Lower leg skin (tissue), 4 donors: ENCODE measurements at regions not wholly inside any gene's neighbourhood (a gene's known extent, or its start where the extent isn't known, plus 50 kb on each side); places are given as distances from the start of the nearest gene placed in this dataset.

Experiments
- DNase-seq, 2 donors: peaks; one replicate each; pipeline ENCODE4 v3.0.0-alpha.2; 2019; ENCODE audit warnings: low spot score in 2 of 2
- H3K4me3 ChIP-seq: fragments of 200-600 bp; sonication (generic); 2 replicates; pipeline ENCODE4 v1.5.1; 2017; ENCODE audit warnings: mild to moderate bottlenecking, low read depth; ENCODE audit not compliant: poor library complexity, severe bottlenecking
- CTCF ChIP-seq, 3 donors: fragments of 450-650 bp; IDR thresholded peaks; one replicate each; pipeline ENCODE4 v1.5.1; 2016; ENCODE audit warnings: antibody characterized with exemption in 3 of 3, mild to moderate bottlenecking in 3 of 3, moderate library complexity in 2 of 3
- POLR2A ChIP-seq, 2 donors: fragments of 450-650 bp; IDR thresholded peaks; one replicate each; pipeline ENCODE4 v1.6.1; 2016 to 2017; ENCODE audit warnings: antibody characterized with exemption in 2 of 2, mild to moderate bottlenecking in 1 of 2, moderate library complexity in 1 of 2
- WGBS, 2 donors: methylation state at CpG; one replicate each; pipeline ENCODE4 v1.1.5; 2018; 5-methylcytosine and 5-hydroxymethylcytosine counted together
- intact Hi-C: fragments of 100-400 bp; cut with DNase I; formaldehyde crosslinking; loops from one replicate; pipeline ENCODE4 v1.15.0; 2023; ENCODE audit warnings: low total_unique reads

- no peak overlapping the region for H3K4me3 ChIP-seq
- no peak for TF ChIP-seq POLR2A (IDR thresholded peaks at IDR 0.05)
- no peak for TF ChIP-seq CTCF (IDR thresholded peaks at IDR 0.05)
- intact Hi-C loops: no loop called here
- whole genome bisulfite sequencing, 2 donors: 79 to 85% methylated on average over 16 to 17 of the region's 17 CpGs
- peak; percentile 12 to 73 for DNase-seq
These were observed 117.8 kb upstream of the TWIST2 start for GRCh38 chr2:238730001-238730669.

GRCh38 chr2:238730881-238731280 lies 117.0 kb upstream of the TWIST2 start:
- no peak for DNase-seq
- WGBS, 2 donors: 89 to 94% methylated on average over 4 of the region's 4 CpGs
- intact Hi-C loops: no loop called here
- TF ChIP-seq CTCF (IDR thresholded peaks at IDR 0.05) (no peak), POLR2A (IDR thresholded peaks at IDR 0.05) (no peak)
- no peak overlapping the region for H3K4me3 ChIP-seq

GRCh38 chr2:238731961-238732360 lies 115.9 kb upstream of the TWIST2 start:
- H3K4me3 ChIP-seq: no peak overlapping the region
- 44 to 53% methylated on average over 3 of the region's 3 CpGs for WGBS, 2 donors
- intact Hi-C loops: no loop called here
- DNase-seq: peak in 1 of 2 donors; percentile 25
- TF ChIP-seq CTCF (IDR thresholded peaks at IDR 0.05) (no peak), POLR2A (IDR thresholded peaks at IDR 0.05) (no peak)

- DNase-seq: peak; percentile 0 to 56
- TF ChIP-seq CTCF (IDR thresholded peaks at IDR 0.05) (no peak), POLR2A (IDR thresholded peaks at IDR 0.05) (no peak)
These were observed 109.0 kb upstream of the TWIST2 start for GRCh38 chr2:238738917-238739316.

GRCh38 chr2:238739668-238740067 lies 108.2 kb upstream of the TWIST2 start:
- no peak for DNase-seq
- no peak overlapping the region for H3K4me3 ChIP-seq
- TF ChIP-seq CTCF (IDR thresholded peaks at IDR 0.05): no peak
- TF ChIP-seq POLR2A (IDR thresholded peaks at IDR 0.05): no peak
- WGBS, 2 donors: 80 to 82% methylated on average over 5 of the region's 5 CpGs
- intact Hi-C loops: no loop called here

More at GRCh38 chr2:238738917-238739316, 109.0 kb upstream of the TWIST2 start:
- 86 to 88% methylated on average over 6 of the region's 6 CpGs for WGBS, 2 donors
- intact Hi-C loops: no loop called here
- no peak overlapping the region for H3K4me3 ChIP-seq

- peak; percentile 2 to 64 for DNase-seq
- TF ChIP-seq CTCF (IDR thresholded peaks at IDR 0.05) (no peak), POLR2A (IDR thresholded peaks at IDR 0.05) (no peak)
- intact Hi-C loops: no loop called here
- 74 to 87% methylated on average over 2 of the region's 2 CpGs for WGBS, 2 donors
- no peak overlapping the region for H3K4me3 ChIP-seq
These were observed 106.6 kb upstream of the TWIST2 start for GRCh38 chr2:238741277-238741676.
